ENCODE measurements at regions not wholly inside any gene's neighbourhood (a gene's known extent, or its start where the extent isn't known, plus 50 kb on each side); places are given as distances from the start of the nearest gene placed in this dataset.

- TF ChIP-seq CTCF (IDR thresholded peaks at IDR 0.05; ENCODE audit: low read depth, low read length): no peak
- peak; percentile 33 to 68 for DNase-seq (ENCODE audit: low read depth in 2 of 2)
- no peak overlapping the region for H3K4me3 ChIP-seq (replicated peaks in 1 of 2; ENCODE audit: low read depth in 2 of 2, low read length in 2 of 2)
Measured at GRCh38 chr11:104467404-104467803, 303.5 kb upstream of the PDGFD start.

- no peak for DNase-seq (ENCODE audit: low read depth in 2 of 2)
- H3K4me3 ChIP-seq (replicated peaks in 1 of 2; ENCODE audit: low read depth in 2 of 2, low read length in 2 of 2): no peak overlapping the region
- no peak for TF ChIP-seq CTCF (IDR thresholded peaks at IDR 0.05; ENCODE audit: low read depth, low read length)
Measured at GRCh38 chr11:104465321-104465720, 301.4 kb upstream of the PDGFD start.

- no peak for TF ChIP-seq CTCF (IDR thresholded peaks at IDR 0.05; ENCODE audit: low read depth, low read length)
Measured at GRCh38 chr11:104464691-104465090, 300.7 kb upstream of the PDGFD start.

GRCh38 chr11:104462341-104462740, 298.4 kb upstream of the PDGFD start:
- no peak for TF ChIP-seq CTCF (IDR thresholded peaks at IDR 0.05; ENCODE audit: low read depth, low read length)
- DNase-seq (ENCODE audit: low read depth in 2 of 2): peak; percentile 50 to 67

More at GRCh38 chr11:104464691-104465090, 300.7 kb upstream of the PDGFD start:
- DNase-seq (ENCODE audit: low read depth in 2 of 2): no peak
- no peak overlapping the region for H3K4me3 ChIP-seq (replicated peaks in 1 of 2; ENCODE audit: low read depth in 2 of 2, low read length in 2 of 2)

GRCh38 chr11:104451197-104451893, 287.4 kb upstream of the PDGFD start:
- no peak overlapping the region for H3K4me3 ChIP-seq (replicated peaks in 1 of 2; ENCODE audit: low read depth in 2 of 2, low read length in 2 of 2)
- peak in 1 of 2 donors; percentile 30 for DNase-seq (ENCODE audit: low read depth in 2 of 2)
- TF ChIP-seq CTCF (IDR thresholded peaks at IDR 0.05; ENCODE audit: low read depth, low read length): no peak

More at GRCh38 chr11:104462341-104462740, 298.4 kb upstream of the PDGFD start:
- no peak overlapping the region for H3K4me3 ChIP-seq (replicated peaks in 1 of 2; ENCODE audit: low read depth in 2 of 2, low read length in 2 of 2)

GRCh38 chr11:104443387-104443786, 279.4 kb upstream of the PDGFD start:
- no peak for TF ChIP-seq CTCF (IDR thresholded peaks at IDR 0.05; ENCODE audit: low read depth, low read length)
- H3K4me3 ChIP-seq (replicated peaks in 1 of 2; ENCODE audit: low read depth in 2 of 2, low read length in 2 of 2): no peak overlapping the region
- peak in 1 of 2 donors; percentile 43 for DNase-seq (ENCODE audit: low read depth in 2 of 2)

- peak; percentile 33 to 48 for DNase-seq (ENCODE audit: low read depth in 2 of 2)
- TF ChIP-seq CTCF (IDR thresholded peaks at IDR 0.05; ENCODE audit: low read depth, low read length): no peak
- no peak overlapping the region for H3K4me3 ChIP-seq (replicated peaks in 1 of 2; ENCODE audit: low read depth in 2 of 2, low read length in 2 of 2)
Measured at GRCh38 chr11:104442321-104442720, 278.4 kb upstream of the PDGFD start.
